ENCODE measurements at regions not wholly inside any gene's neighbourhood (a gene's known extent, or its start where the extent isn't known, plus 50 kb on each side); places are given as distances from the start of the nearest gene placed in this dataset.

- TF ChIP-seq, protein P1, sequence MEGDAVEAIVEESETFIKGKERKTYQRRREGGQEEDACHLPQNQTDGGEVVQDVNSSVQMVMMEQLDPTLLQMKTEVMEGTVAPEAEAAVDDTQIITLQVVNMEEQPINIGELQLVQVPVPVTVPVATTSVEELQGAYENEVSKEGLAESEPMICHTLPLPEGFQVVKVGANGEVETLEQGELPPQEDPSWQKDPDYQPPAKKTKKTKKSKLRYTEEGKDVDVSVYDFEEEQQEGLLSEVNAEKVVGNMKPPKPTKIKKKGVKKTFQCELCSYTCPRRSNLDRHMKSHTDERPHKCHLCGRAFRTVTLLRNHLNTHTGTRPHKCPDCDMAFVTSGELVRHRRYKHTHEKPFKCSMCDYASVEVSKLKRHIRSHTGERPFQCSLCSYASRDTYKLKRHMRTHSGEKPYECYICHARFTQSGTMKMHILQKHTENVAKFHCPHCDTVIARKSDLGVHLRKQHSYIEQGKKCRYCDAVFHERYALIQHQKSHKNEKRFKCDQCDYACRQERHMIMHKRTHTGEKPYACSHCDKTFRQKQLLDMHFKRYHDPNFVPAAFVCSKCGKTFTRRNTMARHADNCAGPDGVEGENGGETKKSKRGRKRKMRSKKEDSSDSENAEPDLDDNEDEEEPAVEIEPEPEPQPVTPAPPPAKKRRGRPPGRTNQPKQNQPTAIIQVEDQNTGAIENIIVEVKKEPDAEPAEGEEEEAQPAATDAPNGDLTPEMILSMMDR (IDR thresholded peaks at IDR 0.05; ENCODE audit: borderline replicate concordance, control extremely low read depth, extremely low read depth, insufficient read depth, missing control alignments) = no peak
- DNase-seq (ENCODE audit: low spot score) = no peak
- in situ Hi-C loops (cut with MboI; ENCODE audit: low sequenced_read_pairs, unreplicated experiment) = no loop called here
Observed at GRCh38 chr3:18888370-18888769, 259.9 kb upstream of the KCNH8 start.

DNA sequence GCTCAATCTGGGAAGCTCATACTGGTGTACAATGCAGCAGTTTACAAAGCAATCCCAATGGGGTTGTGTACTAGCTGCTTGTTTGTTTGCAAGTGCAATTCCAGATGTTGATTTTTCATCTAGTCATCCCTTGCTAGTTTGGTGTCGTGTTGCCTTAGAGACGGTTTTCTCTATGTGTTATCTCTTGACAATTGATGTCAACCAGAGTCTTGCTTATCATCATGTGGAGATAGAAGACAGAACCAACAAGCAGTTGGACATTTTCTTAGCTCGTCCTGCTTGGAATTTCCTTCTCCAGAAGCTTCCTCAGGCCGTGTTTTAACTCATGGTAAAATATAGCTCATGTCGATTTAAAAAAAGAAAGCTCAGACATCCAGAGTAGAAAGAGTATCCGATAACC is 262.0 kb upstream of the KCNH8 start:
- in situ Hi-C loops (cut with MboI; ENCODE audit: low sequenced_read_pairs, unreplicated experiment) = no loop called here
- TF ChIP-seq, protein P1 (IDR thresholded peaks at IDR 0.05; ENCODE audit: borderline replicate concordance, control extremely low read depth, extremely low read depth, insufficient read depth, missing control alignments) = no peak
- DNase-seq (ENCODE audit: low spot score) = no peak

DNA sequence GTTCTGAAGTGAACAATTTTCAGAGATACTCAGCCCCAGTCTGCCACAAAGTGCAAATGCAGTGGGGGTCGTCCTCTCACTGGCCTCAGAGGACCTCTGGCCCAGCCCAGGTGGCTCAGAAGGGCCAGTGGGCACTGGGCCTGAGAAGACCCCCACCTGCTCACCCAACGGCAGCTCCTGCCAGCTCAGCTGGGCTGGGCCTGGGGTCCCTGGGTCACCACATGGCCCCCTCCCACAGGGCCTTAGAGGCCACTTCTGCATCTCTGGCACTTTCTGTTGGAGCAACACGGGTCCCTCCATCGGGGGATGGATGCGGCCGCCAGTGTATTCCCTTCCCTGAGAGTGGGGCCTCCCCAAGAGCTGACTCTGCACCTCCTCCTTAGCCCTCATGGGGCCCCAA is 262.7 kb upstream of the KCNH8 start:
- in situ Hi-C loops (cut with MboI; ENCODE audit: low sequenced_read_pairs, unreplicated experiment) = no loop called here
- DNase-seq (ENCODE audit: low spot score) = no peak
- TF ChIP-seq, protein P1 (IDR thresholded peaks at IDR 0.05; ENCODE audit: borderline replicate concordance, control extremely low read depth, extremely low read depth, insufficient read depth, missing control alignments) = no peak

DNA sequence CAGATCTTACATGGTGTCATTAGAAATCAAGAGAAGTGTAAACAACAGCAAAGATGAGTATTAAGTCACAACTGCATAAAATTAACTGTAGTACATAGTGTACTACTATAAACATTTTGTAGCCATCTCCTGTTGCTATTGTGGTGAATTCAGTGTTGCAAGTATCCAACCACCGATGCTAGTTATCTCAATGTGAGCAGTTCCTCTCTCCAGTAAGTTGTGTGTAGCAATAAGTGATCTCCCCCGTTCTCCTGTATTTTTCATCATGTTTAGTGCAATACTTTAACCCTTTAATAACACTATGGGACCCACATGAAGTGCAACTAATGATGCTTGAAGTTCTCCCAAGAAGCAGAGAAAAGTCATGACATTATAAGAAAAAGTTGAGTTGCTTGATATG is 264.7 kb upstream of the KCNH8 start:
- TF ChIP-seq, protein P1 (IDR thresholded peaks at IDR 0.05; ENCODE audit: borderline replicate concordance, control extremely low read depth, extremely low read depth, insufficient read depth, missing control alignments) = no peak
- no peak for DNase-seq (ENCODE audit: low spot score)
- in situ Hi-C loops (cut with MboI; ENCODE audit: low sequenced_read_pairs, unreplicated experiment) = no loop called here

DNA sequence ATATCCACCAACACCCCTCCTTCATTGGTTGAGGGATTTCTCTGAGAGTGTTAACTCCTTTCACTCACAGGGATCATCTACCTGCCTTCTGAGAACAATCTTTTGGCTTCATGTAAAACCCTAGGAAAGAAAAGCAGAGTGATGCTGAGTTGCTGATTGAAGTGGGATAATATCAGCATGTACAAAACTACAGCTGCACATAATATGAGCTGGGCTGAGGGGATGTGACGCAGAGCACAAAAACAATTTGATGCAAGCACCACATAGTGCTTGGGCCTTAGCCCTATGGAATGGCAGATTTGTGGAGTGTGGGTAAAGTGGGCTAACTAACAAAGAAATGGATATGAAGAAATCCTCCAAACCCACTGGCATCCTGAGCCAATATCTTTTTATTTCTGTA is 267.6 kb upstream of the KCNH8 start:
- DNase-seq (ENCODE audit: low spot score) = no peak
- TF ChIP-seq, protein P1 (IDR thresholded peaks at IDR 0.05; ENCODE audit: borderline replicate concordance, control extremely low read depth, extremely low read depth, insufficient read depth, missing control alignments) = no peak
- in situ Hi-C loops (cut with MboI; ENCODE audit: low sequenced_read_pairs, unreplicated experiment) = no loop called here

GRCh38 chr3:18872466-18872865 is 275.8 kb upstream of the KCNH8 start:
- DNase-seq (ENCODE audit: low spot score) = no peak
- TF ChIP-seq, protein P1 (IDR thresholded peaks at IDR 0.05; ENCODE audit: borderline replicate concordance, control extremely low read depth, extremely low read depth, insufficient read depth, missing control alignments) = no peak
- in situ Hi-C loops (cut with MboI; ENCODE audit: low sequenced_read_pairs, unreplicated experiment) = no loop called here

GRCh38 chr3:18870642-18871041 is 277.7 kb upstream of the KCNH8 start:
- DNase-seq (ENCODE audit: low spot score) = no peak
- TF ChIP-seq, protein P1 (IDR thresholded peaks at IDR 0.05; ENCODE audit: borderline replicate concordance, control extremely low read depth, extremely low read depth, insufficient read depth, missing control alignments) = no peak
- in situ Hi-C loops (cut with MboI; ENCODE audit: low sequenced_read_pairs, unreplicated experiment) = no loop called here

All from GM13976 (cell line).